Stimulated activated CD8-positive, alpha-beta memory T cell treated with anti-CD3 and anti-CD28 coated beads, Interleukin-15, amount 100 ng/mL, for 48 hours (primary cell): ENCODE measurements at regions not wholly inside any gene's neighbourhood (a gene's known extent, or its start where the extent isn't known, plus 50 kb on each side); places are given as distances from the start of the nearest gene placed in this dataset.

Experiments used
- DNase-seq, 2 donors: peaks; one replicate each; pipeline ENCODE4 v3.0.0-alpha.2; 2020; ENCODE audit warnings: low read depth in 2 of 2

- DNase-seq: no peak
Observed at GRCh38 chr14:101465795-101466448, 95.4 kb upstream of the DIO3 start.

- DNase-seq: no peak
Observed at GRCh38 chr14:101466456-101467180, 94.7 kb upstream of the DIO3 start.

DNA sequence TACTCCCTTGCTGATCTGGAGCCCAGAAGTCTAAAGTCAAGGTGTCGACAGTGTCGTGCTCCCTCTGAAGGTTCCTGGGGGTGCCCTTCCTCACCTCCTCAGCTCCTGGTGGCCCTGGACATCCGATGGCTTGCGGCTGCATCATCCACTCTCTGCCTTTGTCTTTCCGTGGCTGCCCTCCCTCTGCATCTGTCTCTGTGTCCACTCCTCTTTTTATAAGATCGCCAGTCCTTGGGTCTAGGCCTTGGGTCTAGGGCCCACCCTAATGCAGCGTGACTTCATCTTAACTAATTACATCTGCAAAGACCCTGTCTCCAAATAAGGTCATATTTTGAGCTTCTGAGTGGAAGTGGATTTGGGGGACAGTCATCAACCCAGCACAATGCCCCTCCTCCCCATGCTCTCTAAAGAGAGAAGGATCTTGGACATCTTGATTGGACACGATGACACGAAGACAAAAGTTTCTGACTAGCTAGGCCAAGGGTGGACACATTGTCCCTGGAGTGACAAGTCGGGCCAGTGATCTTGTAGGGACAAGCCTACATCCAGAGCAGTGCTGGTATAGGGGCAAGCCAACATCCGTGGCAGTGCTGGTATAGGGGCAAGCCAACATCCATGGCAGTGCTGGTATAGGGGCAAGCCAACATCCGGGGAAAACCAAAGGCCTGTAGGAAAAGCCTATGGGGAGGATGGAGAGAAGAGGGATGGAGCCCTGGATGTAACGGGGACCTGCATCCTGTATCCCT, 93.9 kb upstream of the DIO3 start:
- no peak for DNase-seq

- no peak for DNase-seq
Observed at GRCh38 chr14:101469382-101470247, 91.7 kb upstream of the DIO3 start.

- no peak for DNase-seq
Observed at GRCh38 chr14:101470266-101470665, 91.0 kb upstream of the DIO3 start.

GRCh38 chr14:101471723-101472517, 89.4 kb upstream of the DIO3 start:
- DNase-seq: no peak

GRCh38 chr14:101472518-101472849, 88.8 kb upstream of the DIO3 start:
- DNase-seq: no peak

GRCh38 chr14:101473045-101473729, 88.1 kb upstream of the DIO3 start:
- DNase-seq: no peak

DNA sequence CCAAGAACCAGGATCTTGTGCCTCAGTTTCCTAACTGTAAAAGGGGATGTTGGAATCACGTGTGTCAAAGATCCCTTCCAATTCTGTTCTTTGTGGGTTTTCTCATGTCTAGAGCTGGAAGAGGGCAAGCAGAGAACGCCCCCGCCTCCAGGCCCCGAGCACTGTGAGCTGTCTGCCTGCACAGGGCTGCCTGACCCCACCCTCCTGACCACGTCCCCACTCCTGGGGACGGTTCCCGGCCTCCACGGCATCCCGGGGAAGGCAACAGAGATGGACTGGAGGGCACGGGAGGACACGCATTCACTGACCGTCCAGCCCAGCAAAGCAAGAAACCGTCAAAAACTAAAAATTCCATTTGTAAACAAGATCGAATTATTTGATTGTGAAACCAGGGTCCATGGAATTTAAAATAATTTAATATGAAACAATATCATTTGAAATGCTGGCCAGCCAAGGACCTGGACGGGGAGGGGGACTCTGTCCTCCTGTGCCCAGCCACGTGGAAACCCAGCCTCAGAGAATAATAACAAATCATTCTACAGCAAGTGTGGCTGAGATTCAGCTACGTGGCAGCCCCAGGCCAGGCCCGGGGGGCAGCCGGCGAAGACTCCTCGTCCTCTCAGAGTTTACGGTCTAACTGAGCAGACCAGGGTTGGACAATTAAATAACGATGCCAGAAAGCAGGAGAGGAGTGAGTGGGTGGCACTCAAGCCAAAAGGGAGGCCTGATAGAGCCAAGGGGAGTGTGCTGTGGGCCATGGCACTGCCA, 87.3 kb upstream of the DIO3 start:
- DNase-seq: no peak

DNA sequence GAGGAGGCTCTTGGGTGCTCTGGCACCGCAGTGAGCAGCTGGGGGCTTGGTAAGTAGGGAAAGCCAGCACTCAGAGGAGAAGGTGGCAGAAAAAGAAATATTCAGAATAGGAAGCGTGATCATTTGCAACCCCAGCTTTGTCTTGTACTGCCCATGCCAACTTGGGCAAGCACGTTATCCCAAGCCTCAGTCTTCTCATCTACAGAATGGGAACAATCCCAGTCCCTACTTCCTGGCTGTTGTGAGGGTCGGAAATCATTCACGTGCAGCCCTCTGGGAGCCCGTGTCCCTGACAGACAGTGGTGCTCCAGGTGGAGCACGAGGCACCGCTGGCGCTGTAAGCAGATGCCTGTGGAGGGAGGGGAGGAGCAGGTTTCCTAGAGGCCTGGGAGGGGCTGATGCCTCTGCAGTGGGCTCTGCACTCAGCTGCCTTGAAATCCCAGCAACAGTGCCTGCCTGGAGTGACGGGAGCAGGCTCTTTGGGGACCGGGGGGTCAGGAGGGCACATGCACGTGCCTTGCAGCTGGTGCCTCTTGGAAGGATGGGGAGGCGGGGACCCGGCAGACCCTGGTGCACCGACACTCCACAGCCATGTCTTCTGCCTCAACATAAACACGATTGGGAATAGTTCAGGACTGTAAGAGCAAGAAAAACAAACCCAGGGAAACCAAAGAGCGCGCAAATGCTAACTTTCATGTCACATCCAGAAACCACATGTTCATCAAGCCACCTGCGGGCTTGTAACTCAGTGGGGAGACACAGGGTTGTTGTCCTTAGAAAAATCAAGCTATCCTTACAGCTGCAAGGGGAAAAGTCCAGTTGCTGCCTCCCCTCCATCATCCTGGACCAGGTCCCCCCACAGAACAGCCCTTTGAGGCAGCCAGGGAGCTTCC, 86.5 kb upstream of the DIO3 start:
- no peak for DNase-seq

GRCh38 chr14:101475456-101476257, 85.6 kb upstream of the DIO3 start:
- DNase-seq: no peak

DNA sequence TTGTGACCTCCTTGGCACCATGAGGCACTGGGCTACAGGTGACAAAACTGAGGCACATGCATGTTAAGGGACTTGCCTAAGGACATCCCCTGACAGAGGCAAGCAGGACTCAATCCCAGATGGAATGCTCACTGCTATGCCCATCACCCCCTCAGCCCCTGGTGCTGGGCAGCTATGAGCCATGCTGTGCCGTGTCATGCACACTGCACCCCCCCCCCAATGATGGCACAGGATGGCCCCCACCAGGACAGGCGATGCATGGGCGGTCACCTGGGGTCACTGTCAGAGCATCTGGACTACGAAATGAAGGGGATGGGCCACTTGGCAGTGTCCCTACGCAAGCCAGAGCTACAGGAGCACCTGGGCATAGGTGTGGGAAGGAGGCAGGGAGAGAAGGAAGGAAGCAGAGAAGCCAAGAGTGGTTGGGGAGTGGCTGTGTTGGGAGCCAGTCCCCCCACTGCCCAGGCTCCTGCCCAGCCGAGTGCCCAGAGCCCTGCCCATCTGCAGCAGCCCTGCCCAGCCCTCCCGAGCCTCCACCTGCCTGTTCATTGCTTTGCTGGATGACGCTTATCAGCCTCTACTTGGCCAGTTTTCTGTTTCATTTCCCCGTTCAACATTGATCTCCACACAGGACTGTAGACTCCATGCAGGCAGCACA, 84.9 kb upstream of the DIO3 start:
- no peak for DNase-seq

- DNase-seq: no peak
Observed at GRCh38 chr14:101476916-101477553, 84.3 kb upstream of the DIO3 start.

GRCh38 chr14:101477648-101478047, 83.6 kb upstream of the DIO3 start:
- DNase-seq: no peak

DNA sequence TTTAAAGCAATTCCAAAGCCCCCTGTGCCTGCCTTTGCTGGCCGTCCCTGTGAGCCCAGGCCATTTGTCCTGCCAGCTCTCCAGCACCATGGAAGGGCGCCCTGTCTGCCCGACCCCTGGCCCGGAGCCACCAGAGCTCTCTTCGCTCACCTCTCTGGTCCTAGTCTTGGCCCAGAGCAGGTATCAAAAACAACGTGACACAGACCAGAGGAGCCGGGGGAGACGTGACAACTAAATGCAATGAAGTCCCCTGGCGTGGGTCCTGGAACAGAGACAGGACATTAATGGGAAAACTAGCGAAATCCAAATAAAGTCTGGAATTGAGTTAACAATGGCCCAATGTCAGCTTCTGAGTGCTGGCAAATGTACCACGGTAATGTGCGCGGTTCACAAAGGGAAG, 83.2 kb upstream of the DIO3 start:
- DNase-seq: no peak

DNA sequence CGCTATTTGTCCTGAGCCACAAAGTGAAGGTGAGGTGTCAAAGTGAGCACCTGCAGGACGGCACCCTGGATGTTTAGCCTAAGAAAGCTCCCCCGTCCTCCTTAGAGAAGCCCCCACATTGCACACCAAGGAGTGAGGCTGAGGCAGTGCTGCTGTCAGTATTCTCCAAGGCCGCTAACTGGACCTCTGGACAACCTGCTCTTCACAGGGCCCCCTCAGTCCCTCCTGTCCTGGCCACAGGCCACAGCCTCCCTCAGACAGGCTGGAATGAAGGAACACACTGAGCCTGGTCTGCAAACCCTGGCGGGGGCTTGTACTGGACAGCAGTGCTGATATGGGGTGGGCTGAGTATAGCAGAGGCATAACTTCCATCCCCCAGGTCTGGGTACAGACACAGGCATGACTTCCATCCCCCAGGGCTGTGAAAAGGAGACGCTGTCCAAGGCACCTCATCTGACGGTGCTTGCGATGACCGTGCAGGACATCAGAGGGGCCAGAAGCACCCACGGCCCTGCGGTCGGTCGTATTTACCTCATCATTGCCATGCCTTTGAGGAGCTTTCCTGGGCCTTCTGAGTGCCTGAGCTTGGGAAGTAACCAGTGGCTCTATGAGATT, 82.4 kb upstream of the DIO3 start:
- no peak for DNase-seq
